AG04449 (cell line): ENCODE measurements at regions not wholly inside any gene's neighbourhood (a gene's known extent, or its start where the extent isn't known, plus 50 kb on each side); places are given as distances from the start of the nearest gene placed in this dataset.

Experiments used
- CTCF ChIA-PET: fragments of 350-600 bp; formaldehyde crosslinking; extraction: SDS; loops from one replicate; lab custom pipeline; 2021; ENCODE audit warnings: antibody characterized with exemption; lab: Yijun Ruan, JAX
- POLR2A ChIA-PET: fragments of 400-600, 350-600 bp; formaldehyde crosslinking; extraction: SDS; loops from one replicate; lab custom pipeline; 2020; ENCODE audit warnings: antibody characterized with exemption, inconsistent platforms; lab: Yijun Ruan, JAX
- DNase-seq: peaks from one replicate; pipeline ENCODE4 v3.0.0-alpha.2; 2010; ENCODE audit warnings: low read depth, low spot score
- H3K4me3 ChIP-seq: 2 replicates; pipeline ENCODE4 v1.5.1; 2011; ENCODE audit warnings: low read depth, mild to moderate bottlenecking, control low read depth, low read length
- CTCF ChIP-seq: IDR thresholded peaks from one replicate; pipeline ENCODE4 v1.5.1; 2011; ENCODE audit warnings: mild to moderate bottlenecking, moderate library complexity, low read length, control low read depth, inconsistent platforms; ENCODE audit not compliant: insufficient read depth; ENCODE audit errors: missing control alignments

GRCh38 chr12:24527102-24527501 is 421.8 kb downstream of the BCAT1 start:
- no peak for TF ChIP-seq CTCF
- no peak for DNase-seq
- ChIA-PET POLR2A (no interaction called here), CTCF (interaction anchor here (0.7 kb wide), 1 partner anchor 10 kb away, joined by 3 read pairs; no protein-coding TSS in a partner anchor)
- H3K4me3 ChIP-seq, result no peak overlapping the region

GRCh38 chr12:24522736-24523135 is 426.2 kb downstream of the BCAT1 start:
- no peak overlapping the region for H3K4me3 ChIP-seq
- TF ChIP-seq CTCF, result no peak
- CTCF ChIA-PET, result no interaction called here
- DNase-seq, result no peak
- POLR2A ChIA-PET, result no interaction called here

- CTCF ChIA-PET, result no interaction called here
- no peak for TF ChIP-seq CTCF
- POLR2A ChIA-PET, result no interaction called here
- no peak for DNase-seq
- no peak overlapping the region for H3K4me3 ChIP-seq
These were observed 429.1 kb downstream of the BCAT1 start for GRCh38 chr12:24519759-24520158.

DNA sequence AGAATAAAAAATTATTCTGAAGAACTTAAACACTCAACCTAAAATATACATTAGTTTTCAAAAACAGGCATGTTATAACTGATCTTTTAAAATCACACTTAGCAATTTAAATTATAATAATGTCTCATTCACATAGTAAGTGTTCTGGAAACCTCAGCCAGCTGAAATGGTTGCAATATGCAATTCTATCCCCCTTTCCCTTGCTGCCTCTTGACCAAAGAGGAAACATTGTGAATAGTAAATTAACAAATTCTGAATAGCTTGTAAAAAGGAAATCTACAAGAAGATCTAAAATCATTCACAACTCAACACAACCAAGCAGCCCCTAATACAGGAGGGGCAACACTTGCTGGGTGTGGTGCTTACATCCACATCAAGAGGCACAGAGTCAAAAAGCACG is 431.9 kb downstream of the BCAT1 start:
- TF ChIP-seq CTCF, result no peak
- CTCF ChIA-PET, result interaction anchor here (0.5 kb wide), 1 partner anchor 10 kb away, joined by 3 read pairs; no protein-coding TSS in a partner anchor
- POLR2A ChIA-PET, result no interaction called here

DNA sequence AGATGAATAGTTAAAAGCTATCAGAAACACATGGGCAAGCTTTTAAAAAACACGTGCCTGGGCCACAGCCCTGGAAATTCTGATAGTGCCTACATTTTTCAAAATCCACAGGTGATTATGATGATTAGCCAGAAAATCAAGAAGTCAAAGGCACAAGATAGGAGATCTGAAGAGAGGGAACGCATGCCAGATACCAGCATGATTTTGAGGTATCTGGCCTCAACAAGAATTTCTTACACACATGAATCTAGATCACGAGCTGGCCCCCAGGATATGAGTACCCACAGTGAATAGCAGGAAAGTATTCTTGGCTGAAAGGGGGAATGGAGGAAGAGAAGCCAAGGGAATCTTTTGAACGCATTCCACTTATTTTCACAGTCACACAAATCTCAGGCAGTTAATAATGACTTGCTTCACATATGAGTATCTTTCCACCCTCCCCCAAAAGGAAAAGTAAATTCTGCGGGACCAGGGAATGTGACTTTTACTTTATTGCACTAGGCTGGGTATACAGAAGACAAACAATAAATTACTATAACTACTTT is 438.2 kb downstream of the BCAT1 start:
- no peak for DNase-seq
- POLR2A ChIA-PET, result no interaction called here
- CTCF ChIA-PET, result no interaction called here
- no peak overlapping the region for H3K4me3 ChIP-seq
- no peak for TF ChIP-seq CTCF

More for the DNA sequence above, 431.9 kb downstream of the BCAT1 start:
- no peak overlapping the region for H3K4me3 ChIP-seq
- DNase-seq, result no peak

- no peak for DNase-seq
- TF ChIP-seq CTCF, result no peak
- H3K4me3 ChIP-seq, result no peak overlapping the region
- CTCF ChIA-PET, result no interaction called here
- POLR2A ChIA-PET, result no interaction called here
These were observed 441.1 kb downstream of the BCAT1 start for GRCh38 chr12:24507827-24508226.
